H9 (cell line): ENCODE measurements at regions not wholly inside any gene's neighbourhood (a gene's known extent, or its start where the extent isn't known, plus 50 kb on each side); places are given as distances from the start of the nearest gene placed in this dataset.

ENCODE experiments used
- DNase-seq: peaks from one replicate; pipeline ENCODE4 v3.0.0-alpha.2; 2017
- H2AFZ ChIP-seq: one replicate; pipeline ENCODE4 v1.6.1; 2013; ENCODE audit warnings: mild to moderate bottlenecking, low read length, control low read depth, moderate library complexity
- H2AK5ac ChIP-seq: 2 replicates; pipeline ENCODE4 v1.6.1; 2013; ENCODE audit warnings: low read length, control low read depth, mixed read lengths; ENCODE audit not compliant: insufficient read length
- H2BK120ac ChIP-seq: one replicate; pipeline ENCODE4 v1.6.1; 2013; ENCODE audit warnings: low read depth, mild to moderate bottlenecking, low read length, control low read depth, inconsistent platforms; ENCODE audit not compliant: poor library complexity, severe bottlenecking
- H2BK12ac ChIP-seq: 2 replicates; pipeline ENCODE4 v1.6.1; 2013; ENCODE audit warnings: low read length, control low read depth, mixed read lengths, low read depth; ENCODE audit not compliant: insufficient read length
- H2BK15ac ChIP-seq: 2 replicates; pipeline ENCODE4 v1.6.1; 2013; ENCODE audit warnings: low read depth, low read length, control low read depth
- H2BK20ac ChIP-seq: one replicate; pipeline ENCODE4 v1.6.1; 2013; ENCODE audit warnings: low read depth, mild to moderate bottlenecking, low read length, control low read depth, inconsistent platforms; ENCODE audit not compliant: poor library complexity, severe bottlenecking
- H2BK5ac ChIP-seq: 2 replicates; pipeline ENCODE4 v1.6.1; 2013; ENCODE audit warnings: low read length, control low read depth, mixed read lengths; ENCODE audit not compliant: insufficient read length
- H3K14ac ChIP-seq: 2 replicates; pipeline ENCODE4 v1.6.1; 2013; ENCODE audit warnings: low read length, control low read depth; ENCODE audit not compliant: insufficient read depth
- H3K18ac ChIP-seq: 2 replicates; pipeline ENCODE4 v1.6.1; 2013; ENCODE audit warnings: low read depth, mild to moderate bottlenecking, mixed read lengths, low read length, control low read depth; ENCODE audit not compliant: insufficient read length
- H3K23ac ChIP-seq: 2 replicates; pipeline ENCODE4 v1.6.1; 2013; ENCODE audit warnings: low read length, control low read depth, mixed read lengths, low read depth; ENCODE audit not compliant: insufficient read length
- H3K23me2 ChIP-seq: 2 replicates; pipeline ENCODE4 v1.6.1; 2013; ENCODE audit warnings: low read depth, mild to moderate bottlenecking, mixed read lengths, low read length, control low read depth; ENCODE audit not compliant: insufficient read length, poor library complexity, severe bottlenecking
- H3K27ac ChIP-seq: 2 replicates; pipeline ENCODE4 v1.5.1; 2013; ENCODE audit warnings: low read length, control low read depth, mixed read lengths, low read depth; ENCODE audit not compliant: insufficient read length
- H3K27me3 ChIP-seq: 2 replicates; pipeline ENCODE4 v1.6.1; 2013; ENCODE audit warnings: low read length, control low read depth, inconsistent platforms; ENCODE audit not compliant: insufficient read depth
- H3K4ac ChIP-seq: 2 replicates; pipeline ENCODE4 v1.6.1; 2013; ENCODE audit warnings: low read depth, mild to moderate bottlenecking, control low read depth, inconsistent platforms, low read length, moderate library complexity
- H3K4me1 ChIP-seq: 2 replicates; pipeline ENCODE4 v1.6.1; 2013; ENCODE audit warnings: low read length, control low read depth, inconsistent platforms; ENCODE audit not compliant: insufficient read depth
- H3K4me2 ChIP-seq: 2 replicates; pipeline ENCODE4 v1.6.1; 2013; ENCODE audit warnings: low read length, control low read depth, mixed read lengths; ENCODE audit not compliant: insufficient read length, insufficient read depth
- H3K56ac ChIP-seq: 2 replicates; pipeline ENCODE4 v1.6.1; 2013; ENCODE audit warnings: low read depth, mild to moderate bottlenecking, mixed read lengths, low read length, control low read depth; ENCODE audit not compliant: insufficient read length
- H3K79me1 ChIP-seq: 2 replicates; pipeline ENCODE4 v1.6.1; 2013; ENCODE audit warnings: low read depth, mild to moderate bottlenecking, moderate library complexity, low read length, control low read depth, inconsistent platforms; ENCODE audit not compliant: insufficient read depth, poor library complexity, severe bottlenecking
- H3K79me2 ChIP-seq: 2 replicates; pipeline ENCODE4 v1.6.1; 2013; ENCODE audit warnings: low read length, control low read depth, inconsistent platforms; ENCODE audit not compliant: insufficient read depth
- H3K9ac ChIP-seq: 2 replicates; pipeline ENCODE4 v1.6.1; 2013; ENCODE audit warnings: low read length, control low read depth, mixed read lengths; ENCODE audit not compliant: insufficient read length; ENCODE audit errors: extremely low read depth
- H3K9me3 ChIP-seq: one replicate; pipeline ENCODE4 v1.6.1; 2013; ENCODE audit warnings: low read depth, low read length, inconsistent platforms; ENCODE audit not compliant: control insufficient read depth
- H3T11ph ChIP-seq: one replicate; pipeline ENCODE4 v1.6.1; 2013; ENCODE audit warnings: mild to moderate bottlenecking, low read length, control low read depth, inconsistent platforms
- H4K20me1 ChIP-seq: one replicate; pipeline ENCODE4 v1.6.1; 2013; ENCODE audit not compliant: control insufficient read depth, insufficient read length, insufficient read depth
- H4K5ac ChIP-seq: 2 replicates; pipeline ENCODE4 v1.6.1; 2013; ENCODE audit warnings: low read depth, mild to moderate bottlenecking, mixed read lengths, low read length, control low read depth; ENCODE audit not compliant: insufficient read length
- H4K8ac ChIP-seq: replicated peaks from 2 replicates; pipeline ENCODE4 v1.6.1; 2013; ENCODE audit warnings: low read length, control low read depth, mixed read lengths, low read depth; ENCODE audit not compliant: insufficient read length
- H4K91ac ChIP-seq: 2 replicates; pipeline ENCODE4 v1.6.1; 2013; ENCODE audit warnings: low read depth, mild to moderate bottlenecking, moderate library complexity, mixed read lengths, low read length, control low read depth; ENCODE audit not compliant: insufficient read length
- H3K27ac Mint-ChIP-seq, 3 experiments: 2 replicates in 2 of 3; 3 replicates in 1 of 3; pipeline ENCODE4 v1.8.0; 2020 to 2021; ENCODE audit warnings: mixed read lengths in 3 of 3, mild to moderate bottlenecking in 1 of 3, moderate library complexity in 1 of 3
- H3K27me3 Mint-ChIP-seq: 2 replicates; pipeline ENCODE4 v1.8.0; 2021; ENCODE audit warnings: low read depth, mild to moderate bottlenecking, moderate library complexity, mixed read lengths
- H3K36me3 Mint-ChIP-seq, 3 experiments: 2 replicates in 2 of 3; 3 replicates in 1 of 3; pipeline ENCODE4 v1.8.0; 2020 to 2021; ENCODE audit warnings: low read depth in 3 of 3, mixed read lengths in 3 of 3; ENCODE audit not compliant: insufficient read depth in 1 of 3
- H3K4me1 Mint-ChIP-seq, 2 experiments: 2 replicates each; pipeline ENCODE4 v1.8.0; 2020; ENCODE audit warnings: mixed read lengths in 2 of 2
- H3K4me3 Mint-ChIP-seq, 2 experiments: 2 replicates in 1 of 2; 3 replicates in 1 of 2; pipeline ENCODE4 v1.8.0; 2020 to 2021; ENCODE audit warnings: mild to moderate bottlenecking in 2 of 2, mixed read lengths in 2 of 2, moderate library complexity in 1 of 2
- H3K9me3 Mint-ChIP-seq, 2 experiments: 2 replicates in 1 of 2; 3 replicates in 1 of 2; pipeline ENCODE4 v1.8.0; 2020; ENCODE audit warnings: mild to moderate bottlenecking in 2 of 2, mixed read lengths in 2 of 2, moderate library complexity in 1 of 2
- CTCF ChIP-seq: fragments of 200-600 bp; sonication (generic); conservative IDR thresholded peaks from 3 replicates; pipeline ENCODE4 v1.8.0; 2021; ENCODE audit warnings: antibody characterized with exemption, mild to moderate bottlenecking
- WGBS: extraction: QIAGEN DNeasy Blood & Tissue Kit; methylation state at CpG from one replicate; pipeline ENCODE4 v1.1.7; 2013; ENCODE audit warnings: missing lambda C conversion rate, low lambda C conversion rate, mixed read lengths; ENCODE audit not compliant: insufficient read length; ENCODE audit errors: extremely low coverage; 5-methylcytosine and 5-hydroxymethylcytosine counted together

GRCh38 chr5:35313291-35313690 is 83.0 kb upstream of the PRLR start:
- no CpG with 5 or more reads among the region's 2 CpGs for WGBS
- no peak overlapping the region for H4K91ac ChIP-seq
- H3K9me3 Mint-ChIP-seq, result no peaks in the 10 kb centered on the region; a peak in 1 of 5 replicates

More at GRCh38 chr5:35313291-35313690, 83.0 kb upstream of the PRLR start:
- Histone ChIP-seq H3K79me2 (no peaks in the 10 kb centered on the region), H3K18ac (no peak overlapping the region), H3K23me2 (no peaks in the 10 kb centered on the region), H3K23ac (no peak overlapping the region), H3K4ac (no peak overlapping the region), H4K8ac (no peak overlapping the region), H3T11ph (no peak overlapping the region), H3K9ac (no peak overlapping the region), H3K4me2 (no peak overlapping the region), H3K4me1 (no peaks in the 10 kb centered on the region), H3K56ac (no peak overlapping the region), H3K27me3 (no peaks in the 10 kb centered on the region), H2BK20ac (no peak overlapping the region), H3K9me3 (no peaks in the 10 kb centered on the region), H2BK15ac (no peak overlapping the region), H3K79me1 (no peaks in the 10 kb centered on the region), H2BK12ac (no peak overlapping the region), H2BK5ac (no peak overlapping the region), H2AK5ac (no peak overlapping the region), H3K27ac (no peak overlapping the region), H4K5ac (no peak overlapping the region), H2AFZ (no peak overlapping the region), H3K14ac (no peak overlapping the region), H4K20me1 (no peaks in the 10 kb centered on the region), H2BK120ac (no peak overlapping the region)
- Mint-ChIP-seq H3K4me3 (no peak overlapping the region), H3K4me1 (peaks cover 20 to 22% of the 10 kb centered on the region in 2 experiments), H3K27ac (no peak overlapping the region), H3K36me3 (no peaks in the 10 kb centered on the region; a peak in 1 of 7 replicates), H3K27me3 (no peaks in the 10 kb centered on the region)
- DNase-seq, result no peak
- TF ChIP-seq CTCF, result no peak
